Iris pigment epithelial cell (primary cell): ENCODE measurements at regions not wholly inside any gene's neighbourhood (a gene's known extent, or its start where the extent isn't known, plus 50 kb on each side); places are given as distances from the start of the nearest gene placed in this dataset.
A peak's percentile ranks its signal among the peaks of the same experiment; 100 is the strongest.
"Not testable (repeated sequence)": the region's sequence is repeated elsewhere in the genome, so short reads cannot be mapped to it uniquely, and the experiment has no call there.

Experiments
- DNase-seq: peaks from one replicate; pipeline ENCODE4 v3.0.0-alpha.2; 2011; ENCODE audit warnings: low read depth

- DNase-seq = no peak
Observed at GRCh38 chr21:23039846-23040245, 2041.6 kb downstream of the NCAM2 start.

- no peak for DNase-seq
Observed at GRCh38 chr21:23045955-23046354, 2047.7 kb downstream of the NCAM2 start.

- no peak for DNase-seq
Observed at GRCh38 chr21:23067672-23068071, 2069.5 kb downstream of the NCAM2 start.

GRCh38 chr21:23083242-23083641 lies 2085.0 kb downstream of the NCAM2 start:
- DNase-seq = no peak

- no peak for DNase-seq
Observed at GRCh38 chr21:23093259-23093658, 2095.1 kb downstream of the NCAM2 start.

- DNase-seq = no peak
Observed at GRCh38 chr21:23099185-23099584, 2101.0 kb downstream of the NCAM2 start.

GRCh38 chr21:23101111-23101510 lies 2102.9 kb downstream of the NCAM2 start:
- no peak for DNase-seq

- DNase-seq = no peak
Observed at GRCh38 chr21:23108533-23108932, 2110.3 kb downstream of the NCAM2 start.

GRCh38 chr21:23111070-23111600 lies 2112.9 kb downstream of the NCAM2 start:
- no peak for DNase-seq

GRCh38 chr21:23119491-23119890 lies 2121.3 kb downstream of the NCAM2 start:
- no peak for DNase-seq

GRCh38 chr21:23127973-23128372 lies 2129.8 kb downstream of the NCAM2 start:
- no peak for DNase-seq

- peak; percentile 4 for DNase-seq
Observed at GRCh38 chr21:23130308-23130707, 2132.1 kb downstream of the NCAM2 start.

GRCh38 chr21:23131177-23131576 lies 2133.0 kb downstream of the NCAM2 start:
- DNase-seq = no peak

- DNase-seq = no peak
Observed at GRCh38 chr21:23138797-23139196, 2140.6 kb downstream of the NCAM2 start.

GRCh38 chr21:23152130-23152529 lies 2153.9 kb downstream of the NCAM2 start:
- DNase-seq = no peak

- not testable (repeated sequence) for DNase-seq
Observed at GRCh38 chr21:23153842-23154241, 2155.6 kb downstream of the NCAM2 start.

GRCh38 chr21:23155281-23155680 lies 2157.1 kb downstream of the NCAM2 start:
- DNase-seq = no peak

- DNase-seq = no peak
Observed at GRCh38 chr21:23160914-23161313, 2162.7 kb downstream of the NCAM2 start.

GRCh38 chr21:23162198-23162946 lies 2164.2 kb downstream of the NCAM2 start:
- peak; percentile 8 for DNase-seq
